IPS-20b (cell line): ENCODE measurements at regions not wholly inside any gene's neighbourhood (a gene's known extent, or its start where the extent isn't known, plus 50 kb on each side); places are given as distances from the start of the nearest gene placed in this dataset.

Experiments used
- H3K27ac ChIP-seq: one replicate; pipeline ENCODE4 v1.5.1; 2013; ENCODE audit warnings: low read length
- H3K27me3 ChIP-seq: 2 replicates; pipeline ENCODE4 v1.6.1; 2013; ENCODE audit warnings: mild to moderate bottlenecking, low read length, inconsistent platforms; ENCODE audit not compliant: insufficient read depth
- H3K36me3 ChIP-seq: 2 replicates; pipeline ENCODE4 v1.6.1; 2013; ENCODE audit warnings: low read depth, mild to moderate bottlenecking, inconsistent platforms, low read length, moderate library complexity; ENCODE audit not compliant: insufficient read depth
- H3K4me1 ChIP-seq: 2 replicates; pipeline ENCODE4 v1.6.1; 2013; ENCODE audit warnings: mild to moderate bottlenecking, control low read depth, inconsistent platforms, low read length, moderate library complexity; ENCODE audit not compliant: insufficient read depth
- H3K4me3 ChIP-seq: 2 replicates; pipeline ENCODE4 v1.5.1; 2013; ENCODE audit warnings: mild to moderate bottlenecking, low read length, inconsistent platforms
- H3K9ac ChIP-seq: 2 replicates; pipeline ENCODE4 v1.6.1; 2013; ENCODE audit warnings: low read depth, mild to moderate bottlenecking, inconsistent platforms, low read length, moderate library complexity
- H3K9me3 ChIP-seq: 2 replicates; pipeline ENCODE4 v1.6.1; 2013; ENCODE audit warnings: mild to moderate bottlenecking, low read depth, low read length, inconsistent platforms; ENCODE audit not compliant: insufficient read depth

GRCh38 chr13:104595511-104595910 is 1529.3 kb upstream of the SLC10A2 start:
- Histone ChIP-seq H3K4me1 (no peaks in the 10 kb centered on the region), H3K9ac (no peak overlapping the region), H3K36me3 (no peaks in the 10 kb centered on the region), H3K27me3 (no peaks in the 10 kb centered on the region), H3K9me3 (no peaks in the 10 kb centered on the region), H3K4me3 (no peak overlapping the region), H3K27ac (no peak overlapping the region)

DNA sequence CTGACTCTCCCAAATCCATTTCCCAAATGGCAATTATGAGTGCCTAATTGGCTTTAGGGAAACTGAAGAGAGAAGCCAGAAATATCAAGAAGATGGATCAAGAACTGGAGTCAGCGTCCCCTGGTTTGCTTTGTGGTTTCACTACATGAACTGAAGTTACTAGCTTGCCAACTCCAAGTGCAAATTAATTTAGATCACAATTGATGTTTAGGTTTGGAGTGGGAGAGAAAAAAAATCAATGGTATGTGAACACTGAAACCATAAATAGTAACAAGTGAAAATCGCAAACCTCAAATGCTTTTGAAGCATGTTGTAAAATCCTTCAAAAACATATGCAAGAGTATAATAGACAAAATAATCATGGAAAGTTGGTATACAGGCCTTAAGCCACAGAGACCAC is 1528.6 kb upstream of the SLC10A2 start:
- no peaks in the 10 kb centered on the region for H3K36me3 ChIP-seq
- H3K27ac ChIP-seq = no peak overlapping the region
- H3K9ac ChIP-seq = no peak overlapping the region
- no peaks in the 10 kb centered on the region for H3K4me1 ChIP-seq
- H3K4me3 ChIP-seq = no peak overlapping the region
- H3K9me3 ChIP-seq = no peaks in the 10 kb centered on the region
- H3K27me3 ChIP-seq = no peaks in the 10 kb centered on the region

DNA sequence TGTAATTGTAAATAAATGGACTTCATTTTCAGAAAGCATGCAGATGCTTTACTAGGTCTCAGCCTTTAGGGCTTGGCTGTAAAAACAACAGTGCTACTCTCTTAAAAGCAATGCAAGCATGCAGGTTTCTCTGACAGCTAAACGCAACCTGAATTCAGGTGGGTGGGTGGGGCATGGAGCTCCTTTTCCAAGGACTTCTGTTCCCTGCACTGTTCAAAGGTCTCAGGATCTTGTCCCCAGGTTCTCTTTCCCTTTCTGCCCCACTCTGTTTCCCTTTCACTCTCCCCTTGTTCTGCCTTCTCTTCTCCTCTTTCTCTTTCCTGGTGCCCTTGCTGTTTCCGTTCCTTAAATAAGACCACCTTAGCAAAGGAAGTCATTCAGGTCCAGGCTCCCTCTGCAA is 1527.5 kb upstream of the SLC10A2 start:
- Histone ChIP-seq H3K9ac (no peak overlapping the region), H3K36me3 (no peaks in the 10 kb centered on the region), H3K27ac (no peak overlapping the region), H3K4me1 (no peaks in the 10 kb centered on the region), H3K4me3 (no peak overlapping the region), H3K9me3 (no peaks in the 10 kb centered on the region), H3K27me3 (no peaks in the 10 kb centered on the region)

GRCh38 chr13:104593251-104593576 is 1527.0 kb upstream of the SLC10A2 start:
- Histone ChIP-seq H3K27ac (no peak overlapping the region), H3K9ac (no peak overlapping the region), H3K27me3 (no peaks in the 10 kb centered on the region)

DNA sequence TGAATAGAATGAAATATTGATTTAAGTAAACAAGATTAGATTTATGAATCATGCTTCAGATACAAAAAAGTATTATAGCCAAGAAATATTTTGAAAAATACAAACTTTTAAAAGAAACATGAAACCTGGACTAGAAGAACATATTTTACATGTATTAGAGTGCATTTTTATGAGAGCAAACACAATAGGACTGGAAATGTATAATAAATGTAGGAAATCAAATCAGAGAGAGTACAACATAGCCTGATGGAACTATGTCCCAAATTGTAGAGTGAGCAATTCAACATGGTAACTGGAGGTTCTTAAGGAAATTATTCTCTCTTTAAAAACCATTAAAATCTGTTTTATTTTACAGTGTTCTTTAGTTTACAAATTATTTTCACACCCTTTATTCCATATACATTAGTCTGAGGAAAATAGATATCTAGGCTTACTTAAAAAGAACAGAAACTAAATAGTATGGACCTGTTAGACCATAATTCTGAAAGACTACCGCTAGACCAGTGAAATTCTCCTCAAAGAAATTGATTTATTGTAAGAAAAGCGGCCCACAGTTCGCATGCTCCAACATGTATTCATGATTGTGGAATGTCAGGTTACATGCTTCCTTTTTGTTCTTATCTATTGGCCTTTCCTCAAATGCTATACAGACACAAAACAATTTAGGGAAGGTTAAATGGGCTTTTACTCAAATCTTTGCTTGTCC is 1526.5 kb upstream of the SLC10A2 start:
- H3K4me1 ChIP-seq = no peaks in the 10 kb centered on the region
- no peak overlapping the region for H3K9ac ChIP-seq
- H3K4me3 ChIP-seq = no peak overlapping the region
- H3K9me3 ChIP-seq = no peaks in the 10 kb centered on the region
- H3K27ac ChIP-seq = no peak overlapping the region
- no peaks in the 10 kb centered on the region for H3K36me3 ChIP-seq
- H3K27me3 ChIP-seq = no peaks in the 10 kb centered on the region

More at GRCh38 chr13:104593251-104593576, 1527.0 kb upstream of the SLC10A2 start:
- H3K4me1 ChIP-seq = no peaks in the 10 kb centered on the region
- no peaks in the 10 kb centered on the region for H3K9me3 ChIP-seq
- no peaks in the 10 kb centered on the region for H3K36me3 ChIP-seq
- no peak overlapping the region for H3K4me3 ChIP-seq

- Histone ChIP-seq H3K27me3 (no peaks in the 10 kb centered on the region), H3K36me3 (no peaks in the 10 kb centered on the region), H3K4me1 (no peaks in the 10 kb centered on the region), H3K9me3 (no peaks in the 10 kb centered on the region), H3K4me3 (no peak overlapping the region), H3K9ac (no peak overlapping the region), H3K27ac (no peak overlapping the region)
These were observed 1525.9 kb upstream of the SLC10A2 start for GRCh38 chr13:104592127-104592526.

GRCh38 chr13:104586051-104586746 is 1520.0 kb upstream of the SLC10A2 start:
- Histone ChIP-seq H3K4me3 (no peak overlapping the region), H3K9me3 (no peaks in the 10 kb centered on the region), H3K27ac (no peak overlapping the region), H3K4me1 (no peaks in the 10 kb centered on the region; the same call in 1 of the 2 replicates), H3K27me3 (no peaks in the 10 kb centered on the region), H3K36me3 (no peaks in the 10 kb centered on the region), H3K9ac (no peak overlapping the region)

DNA sequence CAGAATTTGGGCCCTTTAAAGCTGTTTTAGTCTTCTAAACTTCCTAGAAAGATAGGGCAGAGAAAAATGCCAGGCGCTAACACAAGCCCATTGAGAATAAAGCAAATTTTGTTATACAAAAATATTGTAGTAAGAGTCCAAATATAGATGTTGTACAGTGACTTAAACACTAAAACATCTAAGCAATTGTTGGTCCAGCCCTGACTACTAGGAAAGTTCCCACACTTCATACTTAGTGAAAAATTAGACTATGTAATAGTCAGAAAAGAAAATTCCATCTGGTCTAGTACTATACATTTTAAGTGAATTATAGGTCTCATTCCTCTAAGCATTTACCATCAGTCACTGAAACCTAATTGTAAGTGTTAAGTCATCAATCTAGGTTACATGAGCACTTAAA is 1518.3 kb upstream of the SLC10A2 start:
- no peaks in the 10 kb centered on the region for H3K9me3 ChIP-seq
- no peak overlapping the region for H3K27ac ChIP-seq
- H3K4me1 ChIP-seq = no peaks in the 10 kb centered on the region; the same call in 1 of the 2 replicates
- no peak overlapping the region for H3K9ac ChIP-seq
- no peaks in the 10 kb centered on the region for H3K27me3 ChIP-seq
- H3K36me3 ChIP-seq = no peaks in the 10 kb centered on the region
- H3K4me3 ChIP-seq = no peak overlapping the region

DNA sequence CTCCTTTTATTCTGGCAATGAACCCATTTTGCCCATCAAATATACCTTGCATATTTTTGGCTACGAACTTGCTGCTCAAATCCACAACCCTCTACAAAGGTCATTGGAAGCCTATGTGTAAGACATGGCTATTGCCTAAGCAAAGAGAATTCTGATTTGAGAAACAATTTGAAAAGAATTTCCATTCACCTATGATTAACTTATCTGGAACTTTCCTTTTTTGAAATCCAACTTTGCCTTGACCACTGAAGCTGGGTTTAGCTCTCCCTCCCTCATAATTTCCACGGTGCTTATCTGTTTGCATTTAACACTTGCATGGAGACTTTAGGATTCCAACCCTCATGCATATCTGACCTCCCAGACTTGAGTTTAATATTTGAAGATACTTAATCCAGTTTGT is 1514.7 kb upstream of the SLC10A2 start:
- Histone ChIP-seq H3K9ac (no peak overlapping the region), H3K36me3 (no peaks in the 10 kb centered on the region), H3K9me3 (no peaks in the 10 kb centered on the region), H3K27me3 (no peaks in the 10 kb centered on the region), H3K4me3 (no peak overlapping the region), H3K27ac (no peak overlapping the region), H3K4me1 (no peaks in the 10 kb centered on the region)

DNA sequence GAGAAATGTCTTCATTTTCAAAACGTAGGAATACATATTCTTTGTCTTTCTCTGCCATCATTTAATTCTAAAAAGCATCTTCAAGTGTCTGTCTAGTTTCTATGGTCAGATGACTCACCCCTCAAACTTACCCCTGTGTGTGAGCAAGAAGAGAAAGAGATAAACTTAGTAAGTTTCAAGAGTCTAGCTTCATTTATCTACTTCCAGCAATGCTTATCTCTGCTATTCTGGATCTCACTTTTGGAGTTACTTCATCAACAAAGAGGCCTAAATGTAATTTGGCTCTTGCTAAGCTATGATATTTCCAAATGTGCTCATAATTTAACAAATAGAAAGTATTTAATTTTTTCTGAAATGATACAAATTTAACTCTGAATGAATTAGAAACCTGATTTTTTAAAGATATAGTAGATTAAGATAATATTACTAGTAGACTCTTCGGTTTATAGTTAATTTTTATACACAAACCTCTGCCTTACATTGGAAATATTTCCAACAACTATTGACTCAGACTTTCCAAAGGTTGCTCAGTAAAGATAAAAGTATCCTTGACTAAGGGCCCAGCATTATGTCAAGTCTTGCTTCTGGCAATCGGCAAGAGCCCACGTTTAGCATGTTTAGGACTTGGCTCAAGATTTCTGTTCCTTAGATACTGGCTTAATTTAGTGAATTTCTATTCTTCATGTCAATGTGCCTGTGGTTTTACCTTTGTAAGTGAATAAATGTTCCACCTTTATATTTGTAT is 1511.0 kb upstream of the SLC10A2 start:
- Histone ChIP-seq H3K4me3 (no peak overlapping the region), H3K9ac (no peak overlapping the region), H3K27me3 (no peaks in the 10 kb centered on the region), H3K36me3 (no peaks in the 10 kb centered on the region), H3K4me1 (no peaks in the 10 kb centered on the region), H3K9me3 (no peaks in the 10 kb centered on the region), H3K27ac (no peak overlapping the region)

- Histone ChIP-seq H3K27me3 (no peaks in the 10 kb centered on the region), H3K9me3 (no peaks in the 10 kb centered on the region), H3K27ac (no peak overlapping the region), H3K4me1 (peaks cover 4% of the 10 kb centered on the region; the same call in 1 of the 2 replicates), H3K9ac (no peak overlapping the region), H3K36me3 (no peaks in the 10 kb centered on the region), H3K4me3 (no peak overlapping the region)
These were observed 1505.6 kb upstream of the SLC10A2 start for GRCh38 chr13:104571893-104572229.
